Esophagus squamous epithelium (tissue), 5 donors: ENCODE measurements at regions not wholly inside any gene's neighbourhood (a gene's known extent, or its start where the extent isn't known, plus 50 kb on each side); places are given as distances from the start of the nearest gene placed in this dataset.

Source experiments
- DNase-seq: peaks from one replicate; lab custom pipeline; 2025; lab: John Stamatoyannopoulos, UW
- H3K27ac ChIP-seq, 4 donors: fragments of 200-600 bp; sonication (generic); one replicate each; pipeline ENCODE4 v1.5.1; 2016 to 2019; ENCODE audit warnings: mild to moderate bottlenecking in 1 of 4
- H3K27me3 ChIP-seq, 4 donors: fragments of 200-600 bp; sonication (generic); 1 replicate in 3 of 4; 2 replicates in 1 of 4; pipeline versions ENCODE4 v1.5.1 to v1.6.0; 2017 to 2021; ENCODE audit warnings: antibody characterized with exemption in 1 of 4
- H3K36me3 ChIP-seq, 3 donors: fragments of 200-600 bp; sonication (generic); one replicate each; pipeline ENCODE4 v1.5.1; 2016 to 2019
- H3K4me1 ChIP-seq, 3 donors: fragments of 200-600 bp; sonication (generic); one replicate each; pipeline ENCODE4 v1.5.1; 2017 to 2019
- H3K4me3 ChIP-seq, 4 donors: fragments of 200-600 bp; sonication (generic); 1 replicate in 3 of 4; 2 replicates in 1 of 4; pipeline ENCODE4 v1.5.1; 2016 to 2019; ENCODE audit warnings: mild to moderate bottlenecking in 2 of 4, moderate library complexity in 1 of 4
- H3K9me3 ChIP-seq, 3 donors: fragments of 200-600 bp; sonication (generic); one replicate each; pipeline ENCODE4 v1.5.1; 2016 to 2019
- POLR2A ChIP-seq, 4 donors: fragments of 450-650 bp; IDR thresholded peaks; one replicate each; pipeline ENCODE4 v1.6.1; 2017; ENCODE audit warnings: antibody characterized with exemption in 4 of 4, mild to moderate bottlenecking in 4 of 4, moderate library complexity in 3 of 4
- WGBS, 2 donors: methylation state at CpG; one replicate each; pipeline ENCODE4 v1.1.5; 2018; 5-methylcytosine and 5-hydroxymethylcytosine counted together
- intact Hi-C: fragments of 100-400 bp; cut with DNase I; formaldehyde crosslinking; loops from one replicate; pipeline ENCODE4 v1.15.0; 2022
- TF ChIP-seq, protein P1 (sequence below), 6 experiments: fragments of 450-650 bp in 4 of 6; fragments of 200-600 bp in 2 of 6; sonication (generic) in 2 of 6; IDR thresholded peaks; one replicate each; pipeline ENCODE4 v1.5.1; 2016 to 2019; ENCODE audit warnings: antibody characterized with exemption in 6 of 6, mild to moderate bottlenecking in 4 of 6, moderate library complexity in 4 of 6
- donor health status: DM: yes; HTN: yes; CAD: no.

DNA sequence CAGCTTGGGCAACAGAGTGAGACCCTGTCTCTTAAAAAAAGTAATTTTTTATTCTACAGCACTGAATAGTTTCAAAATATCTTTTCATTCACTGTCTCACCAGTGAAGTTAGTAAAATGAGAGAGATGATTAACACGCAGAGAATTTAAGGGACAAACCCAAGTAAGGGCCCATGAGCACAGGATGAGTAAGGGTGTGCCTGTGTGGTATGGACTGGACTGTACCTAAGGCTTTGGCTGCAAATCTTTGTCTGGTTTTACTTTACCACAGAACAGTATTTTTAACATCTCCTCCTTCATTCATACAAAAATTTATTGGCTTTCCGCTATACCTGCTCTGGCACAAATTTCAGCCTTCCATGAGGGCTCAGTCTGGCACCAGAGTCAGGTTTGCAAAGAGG is 433.3 kb downstream of the UTRN start:
- Histone ChIP-seq H3K36me3 (peaks cover 0 to 10% (median 0%) of the 10 kb centered on the region in 3 donors), H3K9me3 (no peaks in the 10 kb centered on the region), H3K27me3 (no peaks in the 10 kb centered on the region), H3K27ac (no peak overlapping the region), H3K4me3 (no peak overlapping the region), H3K4me1 (no peaks in the 10 kb centered on the region)
- no peak for DNase-seq
- TF ChIP-seq POLR2A (IDR thresholded peaks at IDR 0.05), result no peak
- TF ChIP-seq, protein P1, sequence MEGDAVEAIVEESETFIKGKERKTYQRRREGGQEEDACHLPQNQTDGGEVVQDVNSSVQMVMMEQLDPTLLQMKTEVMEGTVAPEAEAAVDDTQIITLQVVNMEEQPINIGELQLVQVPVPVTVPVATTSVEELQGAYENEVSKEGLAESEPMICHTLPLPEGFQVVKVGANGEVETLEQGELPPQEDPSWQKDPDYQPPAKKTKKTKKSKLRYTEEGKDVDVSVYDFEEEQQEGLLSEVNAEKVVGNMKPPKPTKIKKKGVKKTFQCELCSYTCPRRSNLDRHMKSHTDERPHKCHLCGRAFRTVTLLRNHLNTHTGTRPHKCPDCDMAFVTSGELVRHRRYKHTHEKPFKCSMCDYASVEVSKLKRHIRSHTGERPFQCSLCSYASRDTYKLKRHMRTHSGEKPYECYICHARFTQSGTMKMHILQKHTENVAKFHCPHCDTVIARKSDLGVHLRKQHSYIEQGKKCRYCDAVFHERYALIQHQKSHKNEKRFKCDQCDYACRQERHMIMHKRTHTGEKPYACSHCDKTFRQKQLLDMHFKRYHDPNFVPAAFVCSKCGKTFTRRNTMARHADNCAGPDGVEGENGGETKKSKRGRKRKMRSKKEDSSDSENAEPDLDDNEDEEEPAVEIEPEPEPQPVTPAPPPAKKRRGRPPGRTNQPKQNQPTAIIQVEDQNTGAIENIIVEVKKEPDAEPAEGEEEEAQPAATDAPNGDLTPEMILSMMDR (IDR thresholded peaks at IDR 0.05), result no peak
- 85 to 90% methylated on average over 2 of the region's 2 CpGs for WGBS, 2 donors
- intact Hi-C loops, result no loop called here

DNA sequence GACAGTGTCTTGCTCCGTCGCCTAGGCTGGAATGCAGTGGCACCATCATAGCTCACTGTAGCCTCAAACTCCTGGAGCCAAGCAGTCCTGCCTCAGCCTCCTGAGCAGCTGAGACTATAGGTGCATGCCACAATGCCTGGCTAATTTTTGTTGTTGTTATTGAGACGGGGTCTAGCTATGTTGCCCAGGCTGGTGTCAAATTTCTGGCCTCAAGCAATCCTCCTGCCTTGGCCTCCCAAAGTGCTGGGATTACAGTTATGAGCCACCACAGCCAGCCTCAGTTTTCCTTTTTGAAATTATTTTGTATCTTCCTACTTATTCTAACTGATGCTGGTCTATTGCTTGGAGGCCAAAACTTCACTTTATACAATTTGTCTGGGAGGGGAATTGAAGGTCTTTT is 436.1 kb downstream of the UTRN start:
- H3K9me3 ChIP-seq, result no peaks in the 10 kb centered on the region
- intact Hi-C loops, result no loop called here
- H3K4me1 ChIP-seq, result peaks cover 0 to 5% (median 3%) of the 10 kb centered on the region in 3 donors
- no peak for DNase-seq
- H3K36me3 ChIP-seq, result peaks cover 0 to 10% (median 0%) of the 10 kb centered on the region in 3 donors
- no peaks in the 10 kb centered on the region for H3K27me3 ChIP-seq
- TF ChIP-seq, protein P1 (IDR thresholded peaks at IDR 0.05), result no peak
- TF ChIP-seq POLR2A (IDR thresholded peaks at IDR 0.05), result no peak
- WGBS, 2 donors, result 94 to 100% methylated on average over 3 of the region's 3 CpGs
- H3K27ac ChIP-seq, result no peak overlapping the region
- no peak overlapping the region for H3K4me3 ChIP-seq

DNA sequence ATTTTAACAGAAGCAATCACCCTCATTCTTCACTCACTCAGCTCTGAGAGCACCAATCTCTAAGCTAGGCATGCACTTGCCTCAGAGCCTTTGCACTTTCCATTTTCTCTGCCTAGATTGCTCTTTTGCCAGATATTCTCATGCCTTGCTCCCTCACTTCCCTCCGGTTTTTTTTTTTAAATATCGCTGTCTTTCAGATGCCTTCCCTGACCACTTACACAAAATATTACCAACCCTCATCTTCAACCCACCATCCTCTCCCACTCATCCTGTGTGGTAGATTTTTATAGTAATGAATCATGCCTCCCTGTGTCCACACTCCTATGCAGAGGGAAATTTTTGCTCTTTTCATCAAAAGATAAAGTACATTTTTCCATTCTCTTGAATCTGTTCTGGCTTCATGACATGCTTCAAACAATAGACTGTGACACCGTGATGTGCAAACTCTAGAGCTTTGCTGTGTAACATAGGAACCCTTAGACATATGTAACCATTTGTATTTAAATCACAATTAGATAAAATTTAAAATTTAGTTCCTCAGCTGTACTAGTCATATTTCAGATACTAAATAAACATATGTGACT is 437.1 kb downstream of the UTRN start:
- Histone ChIP-seq H3K4me3 (no peak overlapping the region), H3K27ac (no peak overlapping the region), H3K9me3 (no peaks in the 10 kb centered on the region), H3K27me3 (no peaks in the 10 kb centered on the region), H3K4me1 (peaks cover 0 to 7% (median 5%) of the 10 kb centered on the region in 3 donors), H3K36me3 (peaks cover 0 to 10% (median 0%) of the 10 kb centered on the region in 3 donors)
- TF ChIP-seq, protein P1 (IDR thresholded peaks at IDR 0.05), result no peak
- TF ChIP-seq POLR2A (IDR thresholded peaks at IDR 0.05), result no peak
- DNase-seq, result no peak
- WGBS, 2 donors, result 86 to 87% methylated on average over 3 of the region's 3 CpGs
- intact Hi-C loops, result no loop called here

DNA sequence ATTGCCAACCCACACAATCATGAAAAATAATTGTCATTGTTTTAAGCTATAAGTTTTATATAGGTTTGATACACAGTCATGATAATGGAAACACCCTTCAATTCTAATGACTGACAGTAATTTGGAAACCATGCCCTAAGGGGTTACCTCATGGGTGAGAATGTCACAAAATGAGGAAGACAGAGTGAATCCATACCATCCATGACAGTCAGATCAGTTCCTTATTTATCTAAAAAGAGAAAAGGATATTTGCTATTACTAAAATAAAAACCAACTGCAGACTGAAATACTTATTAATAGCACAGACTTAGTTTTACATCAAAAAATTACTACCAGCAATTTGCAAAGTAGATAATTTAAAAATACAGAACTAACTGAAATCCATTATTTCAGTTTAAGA is 437.8 kb downstream of the UTRN start:
- H3K36me3 ChIP-seq, result peaks cover 0 to 15% (median 0%) of the 10 kb centered on the region in 3 donors
- intact Hi-C loops, result no loop called here
- H3K4me1 ChIP-seq, result peaks cover 0 to 7% (median 5%) of the 10 kb centered on the region in 3 donors
- H3K4me3 ChIP-seq, result no peak overlapping the region
- H3K27me3 ChIP-seq, result no peaks in the 10 kb centered on the region
- H3K27ac ChIP-seq, result no peak overlapping the region
- TF ChIP-seq POLR2A (IDR thresholded peaks at IDR 0.05), result no peak
- TF ChIP-seq, protein P1 (IDR thresholded peaks at IDR 0.05), result no peak
- no peaks in the 10 kb centered on the region for H3K9me3 ChIP-seq
- no peak for DNase-seq

DNA sequence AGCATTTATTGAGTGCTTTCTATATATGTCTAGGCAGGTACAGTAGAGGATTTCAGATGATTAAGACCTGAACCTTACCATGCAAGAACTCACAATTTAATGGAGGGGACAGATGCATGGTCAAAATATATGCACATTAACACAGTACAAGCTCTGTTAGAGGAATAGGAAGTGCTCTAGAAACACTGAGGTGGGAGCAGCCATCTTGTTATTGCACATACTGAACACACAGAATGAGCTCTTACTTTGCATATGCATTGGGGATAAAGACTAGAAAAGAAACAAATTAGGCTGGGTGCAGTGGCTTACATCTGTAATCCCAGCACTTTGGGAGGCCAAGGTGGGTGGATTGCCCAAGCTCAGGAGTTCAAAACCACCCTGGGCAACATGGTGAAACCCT is 438.3 kb downstream of the UTRN start:
- no peak for DNase-seq
- no peaks in the 10 kb centered on the region for H3K27me3 ChIP-seq
- H3K4me3 ChIP-seq, result no peak overlapping the region
- no peaks in the 10 kb centered on the region for H3K9me3 ChIP-seq
- TF ChIP-seq, protein P1 (IDR thresholded peaks at IDR 0.05), result no peak
- no peak for TF ChIP-seq POLR2A (IDR thresholded peaks at IDR 0.05)
- peaks cover 0 to 7% (median 5%) of the 10 kb centered on the region in 3 donors for H3K4me1 ChIP-seq
- no peak overlapping the region for H3K27ac ChIP-seq
- H3K36me3 ChIP-seq, result peaks cover 0 to 15% (median 0%) of the 10 kb centered on the region in 3 donors
- intact Hi-C loops, result no loop called here
